Panc1 (cell line): ENCODE measurements at regions not wholly inside any gene's neighbourhood (a gene's known extent, or its start where the extent isn't known, plus 50 kb on each side); places are given as distances from the start of the nearest gene placed in this dataset.

Experiments used
- POLR2AphosphoS5 ChIP-seq: IDR thresholded peaks from 2 replicates; pipeline ENCODE4 v1.6.1; 2012; ENCODE audit warnings: mild to moderate bottlenecking, low read depth, low read length, moderate library complexity
- REST ChIP-seq, 2 experiments: IDR thresholded peaks; 2 replicates each; pipeline ENCODE4 v1.6.1; 2011 to 2012; ENCODE audit warnings: low read depth in 2 of 2, control low read depth in 1 of 2, low read length in 1 of 2, mild to moderate bottlenecking in 1 of 2, moderate library complexity in 1 of 2; ENCODE audit not compliant: insufficient read depth in 1 of 2
- SIN3A ChIP-seq: IDR thresholded peaks from 2 replicates; pipeline ENCODE4 v1.6.1; 2012; ENCODE audit warnings: low read depth, mild to moderate bottlenecking, low read length, moderate library complexity, borderline replicate concordance; ENCODE audit not compliant: insufficient read depth
- TF ChIP-seq, protein P1 (sequence below): fragments of 450-650 bp; IDR thresholded peaks from 2 replicates; pipeline ENCODE4 v1.5.1; 2017; ENCODE audit warnings: mild to moderate bottlenecking

DNA sequence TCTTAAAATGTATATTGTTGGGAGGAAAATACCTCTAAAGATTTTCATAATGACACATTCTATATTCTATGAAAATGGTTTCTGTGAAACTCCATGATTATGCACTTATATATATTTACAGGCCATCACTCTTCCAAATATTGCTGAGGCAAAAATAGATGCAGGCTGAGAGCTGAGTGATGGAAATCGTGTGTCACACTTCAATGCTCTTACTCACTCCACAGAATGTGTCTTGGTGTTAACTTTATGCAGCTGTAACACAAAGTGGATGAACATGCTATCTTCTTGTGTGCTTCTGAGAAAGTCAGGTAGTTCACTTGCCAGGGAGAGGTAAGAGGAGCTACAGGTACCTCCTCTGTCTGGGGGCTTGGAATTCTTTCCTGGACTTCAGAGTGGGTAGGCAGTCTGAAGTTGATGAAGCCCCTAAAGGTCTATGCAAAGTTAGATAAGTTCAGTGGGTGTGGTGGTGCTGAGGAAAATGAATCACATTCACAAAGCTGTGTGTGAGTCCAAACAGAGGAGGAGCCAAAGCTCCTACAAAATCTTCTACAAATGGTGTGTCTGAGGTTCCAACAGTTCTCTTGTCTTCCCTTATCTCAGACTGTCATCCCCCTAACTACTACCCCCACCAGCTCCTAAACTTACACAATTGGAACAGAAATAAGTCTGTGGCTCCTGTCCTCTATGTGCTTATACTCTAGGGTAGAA lies 74.2 kb upstream of the ST6GAL2 start:
- TF ChIP-seq POLR2AphosphoS5 (no peak), REST (IDR thresholded peaks at IDR 0.05; ENCODE audit: insufficient read depth in 1 of 2, low read depth in 2 of 2, low read length in 1 of 2) (no peak), SIN3A (no peak)
- TF ChIP-seq, protein P1, sequence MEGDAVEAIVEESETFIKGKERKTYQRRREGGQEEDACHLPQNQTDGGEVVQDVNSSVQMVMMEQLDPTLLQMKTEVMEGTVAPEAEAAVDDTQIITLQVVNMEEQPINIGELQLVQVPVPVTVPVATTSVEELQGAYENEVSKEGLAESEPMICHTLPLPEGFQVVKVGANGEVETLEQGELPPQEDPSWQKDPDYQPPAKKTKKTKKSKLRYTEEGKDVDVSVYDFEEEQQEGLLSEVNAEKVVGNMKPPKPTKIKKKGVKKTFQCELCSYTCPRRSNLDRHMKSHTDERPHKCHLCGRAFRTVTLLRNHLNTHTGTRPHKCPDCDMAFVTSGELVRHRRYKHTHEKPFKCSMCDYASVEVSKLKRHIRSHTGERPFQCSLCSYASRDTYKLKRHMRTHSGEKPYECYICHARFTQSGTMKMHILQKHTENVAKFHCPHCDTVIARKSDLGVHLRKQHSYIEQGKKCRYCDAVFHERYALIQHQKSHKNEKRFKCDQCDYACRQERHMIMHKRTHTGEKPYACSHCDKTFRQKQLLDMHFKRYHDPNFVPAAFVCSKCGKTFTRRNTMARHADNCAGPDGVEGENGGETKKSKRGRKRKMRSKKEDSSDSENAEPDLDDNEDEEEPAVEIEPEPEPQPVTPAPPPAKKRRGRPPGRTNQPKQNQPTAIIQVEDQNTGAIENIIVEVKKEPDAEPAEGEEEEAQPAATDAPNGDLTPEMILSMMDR, result no peak
